Nephron (organoid): ENCODE measurements at regions not wholly inside any gene's neighbourhood (a gene's known extent, or its start where the extent isn't known, plus 50 kb on each side); places are given as distances from the start of the nearest gene placed in this dataset.

ENCODE experiments used
- H3K27ac Mint-ChIP-seq, 3 experiments: 2 replicates each; pipeline ENCODE4 v1.8.0; 2020; ENCODE audit warnings: mixed read lengths in 3 of 3, mild to moderate bottlenecking in 2 of 3, moderate library complexity in 1 of 3
- H3K27me3 Mint-ChIP-seq: 2 replicates; pipeline ENCODE4 v1.8.0; 2021; ENCODE audit warnings: low read depth, mild to moderate bottlenecking, moderate library complexity, mixed read lengths
- H3K36me3 Mint-ChIP-seq: 2 replicates; pipeline ENCODE4 v1.8.0; 2020; ENCODE audit warnings: low read depth, mixed read lengths
- H3K4me1 Mint-ChIP-seq: 2 replicates; pipeline ENCODE4 v1.8.0; 2020; ENCODE audit warnings: mixed read lengths
- H3K4me3 Mint-ChIP-seq, 3 experiments: 2 replicates each; pipeline ENCODE4 v1.8.0; 2020; ENCODE audit warnings: mild to moderate bottlenecking in 3 of 3, mixed read lengths in 3 of 3, moderate library complexity in 2 of 3
- H3K9me3 Mint-ChIP-seq: 2 replicates; pipeline ENCODE4 v1.8.0; 2020; ENCODE audit warnings: mixed read lengths
- TF ChIP-seq, protein P1 (sequence below), 3 experiments: fragments of 200-600 bp; sonication (generic); IDR thresholded peaks; one replicate each; pipeline ENCODE4 v1.5.0; 2021; ENCODE audit warnings: antibody characterized with exemption in 3 of 3; ENCODE audit not compliant: unreplicated experiment in 3 of 3

DNA sequence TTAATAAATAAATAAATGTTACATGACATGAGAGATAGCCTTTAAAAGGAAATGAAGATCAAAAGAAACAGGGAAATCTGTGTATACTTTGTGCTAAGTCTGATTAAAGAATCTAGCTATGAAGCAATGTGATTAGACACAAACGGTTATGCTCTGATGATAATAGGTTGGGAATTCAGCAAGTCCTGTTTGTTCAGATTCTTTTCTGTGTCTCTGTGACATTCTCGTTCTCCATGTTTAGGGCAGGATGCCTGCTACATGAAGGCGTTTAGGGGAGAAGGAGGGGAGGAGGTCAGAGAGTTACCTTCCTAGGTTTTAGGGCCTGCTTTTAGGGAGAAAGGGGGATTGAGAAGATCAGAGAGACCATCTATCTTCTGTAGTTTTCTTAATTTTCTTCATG, 555.3 kb downstream of the DNAJB9 start:
- Mint-ChIP-seq H3K9me3 (no peaks in the 10 kb centered on the region), H3K36me3 (no peaks in the 10 kb centered on the region), H3K27me3 (no peaks in the 10 kb centered on the region), H3K4me3 (no peak overlapping the region), H3K27ac (peak overlapping the region in 1 of 3 experiments; percentile 47), H3K4me1 (peaks cover 5% of the 10 kb centered on the region)
- TF ChIP-seq, protein P1, sequence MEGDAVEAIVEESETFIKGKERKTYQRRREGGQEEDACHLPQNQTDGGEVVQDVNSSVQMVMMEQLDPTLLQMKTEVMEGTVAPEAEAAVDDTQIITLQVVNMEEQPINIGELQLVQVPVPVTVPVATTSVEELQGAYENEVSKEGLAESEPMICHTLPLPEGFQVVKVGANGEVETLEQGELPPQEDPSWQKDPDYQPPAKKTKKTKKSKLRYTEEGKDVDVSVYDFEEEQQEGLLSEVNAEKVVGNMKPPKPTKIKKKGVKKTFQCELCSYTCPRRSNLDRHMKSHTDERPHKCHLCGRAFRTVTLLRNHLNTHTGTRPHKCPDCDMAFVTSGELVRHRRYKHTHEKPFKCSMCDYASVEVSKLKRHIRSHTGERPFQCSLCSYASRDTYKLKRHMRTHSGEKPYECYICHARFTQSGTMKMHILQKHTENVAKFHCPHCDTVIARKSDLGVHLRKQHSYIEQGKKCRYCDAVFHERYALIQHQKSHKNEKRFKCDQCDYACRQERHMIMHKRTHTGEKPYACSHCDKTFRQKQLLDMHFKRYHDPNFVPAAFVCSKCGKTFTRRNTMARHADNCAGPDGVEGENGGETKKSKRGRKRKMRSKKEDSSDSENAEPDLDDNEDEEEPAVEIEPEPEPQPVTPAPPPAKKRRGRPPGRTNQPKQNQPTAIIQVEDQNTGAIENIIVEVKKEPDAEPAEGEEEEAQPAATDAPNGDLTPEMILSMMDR (IDR thresholded peaks at IDR 0.05; ENCODE audit: unreplicated experiment in 3 of 3) = no peak

DNA sequence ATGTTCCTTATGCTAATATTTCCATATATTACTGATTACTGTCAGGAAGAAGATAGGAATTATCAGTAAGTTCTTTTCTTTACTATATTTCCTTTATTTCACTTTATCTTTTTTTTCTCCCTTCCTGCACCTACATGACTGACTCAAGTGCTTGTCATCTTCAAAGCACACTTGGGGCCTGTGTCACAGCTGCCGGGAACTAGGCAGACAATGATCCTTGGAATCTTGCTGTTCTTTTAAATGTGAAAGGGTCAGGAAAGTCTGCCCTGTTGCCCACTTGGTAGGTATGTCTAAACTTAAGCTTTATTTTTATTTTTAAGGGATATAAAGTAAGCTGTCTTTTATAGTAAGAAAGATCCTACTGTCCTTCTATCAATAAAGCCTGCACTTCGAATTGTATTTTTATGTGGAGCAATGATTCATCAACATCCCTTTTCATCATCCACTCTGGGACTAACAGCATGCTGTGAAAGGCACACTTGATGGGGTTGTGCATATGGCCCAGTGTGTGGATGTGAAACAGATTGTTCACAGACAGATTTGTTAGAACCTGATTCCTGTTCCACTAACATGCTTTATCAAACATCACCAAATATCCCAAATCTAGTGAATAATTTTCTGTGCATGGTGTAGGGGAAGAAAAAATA, 556.9 kb downstream of the DNAJB9 start:
- TF ChIP-seq, protein P1 (IDR thresholded peaks at IDR 0.05; ENCODE audit: unreplicated experiment in 3 of 3) = no peak
- H3K4me3 Mint-ChIP-seq = no peak overlapping the region
- H3K27ac Mint-ChIP-seq = no peak overlapping the region
- H3K27me3 Mint-ChIP-seq = no peaks in the 10 kb centered on the region
- H3K9me3 Mint-ChIP-seq = no peaks in the 10 kb centered on the region
- H3K4me1 Mint-ChIP-seq = peaks cover 5% of the 10 kb centered on the region
- H3K36me3 Mint-ChIP-seq = no peaks in the 10 kb centered on the region

DNA sequence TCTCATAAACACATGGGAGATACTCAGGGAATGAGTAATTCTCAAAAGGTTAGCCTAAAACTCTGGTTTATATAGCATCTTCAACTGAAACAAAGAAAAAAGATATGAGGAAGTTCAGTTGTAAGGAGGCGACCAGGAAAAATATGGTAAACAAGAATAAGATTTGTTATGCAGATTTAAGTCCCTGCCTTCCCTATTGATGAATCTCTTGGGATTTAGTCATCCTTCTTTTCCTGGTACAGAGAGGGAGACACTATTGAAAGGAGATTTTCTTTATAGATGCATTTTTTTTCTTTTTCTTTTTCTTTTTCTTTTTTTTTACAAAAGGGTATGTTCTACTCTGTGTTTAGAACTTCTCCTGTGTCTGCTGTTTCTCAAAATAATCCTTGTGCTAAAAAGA, 557.5 kb downstream of the DNAJB9 start:
- H3K27ac Mint-ChIP-seq = no peak overlapping the region
- H3K4me3 Mint-ChIP-seq = no peak overlapping the region

DNA sequence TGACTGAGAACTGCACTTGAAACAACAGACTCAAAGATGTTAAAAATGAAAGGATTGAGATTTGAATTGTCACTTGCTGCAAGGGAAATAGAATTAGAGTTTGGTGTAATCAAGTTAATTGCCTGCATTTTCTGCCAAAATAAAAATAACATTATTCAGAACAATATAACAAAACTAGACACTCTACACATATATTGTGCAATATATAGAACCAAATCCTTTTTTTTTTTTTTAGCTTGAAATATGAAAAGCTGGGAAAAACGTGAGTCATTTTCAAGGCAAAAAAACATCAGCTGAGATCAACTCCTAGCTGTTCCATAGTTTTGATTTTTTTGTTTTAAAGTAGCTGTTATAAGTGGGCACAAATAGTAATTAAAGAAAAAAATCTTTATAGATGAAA, 561.5 kb downstream of the DNAJB9 start:
- no peak overlapping the region for H3K27ac Mint-ChIP-seq
- H3K9me3 Mint-ChIP-seq = no peaks in the 10 kb centered on the region
- no peak overlapping the region for H3K4me3 Mint-ChIP-seq
- H3K4me1 Mint-ChIP-seq = no peaks in the 10 kb centered on the region
- no peaks in the 10 kb centered on the region for H3K27me3 Mint-ChIP-seq
- TF ChIP-seq, protein P1 (IDR thresholded peaks at IDR 0.05; ENCODE audit: unreplicated experiment in 3 of 3) = no peak
- H3K36me3 Mint-ChIP-seq = no peaks in the 10 kb centered on the region

More for the DNA sequence above, 557.5 kb downstream of the DNAJB9 start:
- H3K4me1 Mint-ChIP-seq = peaks cover 5% of the 10 kb centered on the region
- no peaks in the 10 kb centered on the region for H3K9me3 Mint-ChIP-seq
- H3K36me3 Mint-ChIP-seq = no peaks in the 10 kb centered on the region
- no peaks in the 10 kb centered on the region for H3K27me3 Mint-ChIP-seq
- TF ChIP-seq, protein P1 (IDR thresholded peaks at IDR 0.05; ENCODE audit: unreplicated experiment in 3 of 3) = no peak

DNA sequence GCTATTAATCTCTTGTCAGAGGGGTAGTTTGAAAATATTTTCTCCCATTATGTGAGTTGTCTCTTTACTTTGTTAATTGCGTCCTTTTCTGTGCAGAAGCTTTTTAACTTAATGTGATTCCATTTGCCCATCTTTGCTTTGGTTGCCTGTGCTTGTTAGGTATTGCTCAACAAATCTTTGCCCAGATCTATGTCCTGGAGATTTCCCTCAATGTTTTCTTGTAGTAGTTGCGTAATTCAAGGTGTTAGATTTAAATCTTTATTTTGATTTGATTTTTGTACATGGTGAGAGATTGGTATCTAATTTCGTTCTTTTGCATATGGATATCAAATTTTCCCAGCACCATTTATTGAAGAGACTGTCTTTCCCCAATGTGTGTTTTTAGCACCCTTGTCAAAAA, 567.2 kb downstream of the DNAJB9 start:
- Mint-ChIP-seq H3K4me3 (no peak overlapping the region), H3K27ac (no peak overlapping the region), H3K36me3 (no peaks in the 10 kb centered on the region), H3K27me3 (no peaks in the 10 kb centered on the region), H3K9me3 (no peaks in the 10 kb centered on the region), H3K4me1 (no peaks in the 10 kb centered on the region)
- TF ChIP-seq, protein P1 (IDR thresholded peaks at IDR 0.05; ENCODE audit: unreplicated experiment in 3 of 3) = no peak

DNA sequence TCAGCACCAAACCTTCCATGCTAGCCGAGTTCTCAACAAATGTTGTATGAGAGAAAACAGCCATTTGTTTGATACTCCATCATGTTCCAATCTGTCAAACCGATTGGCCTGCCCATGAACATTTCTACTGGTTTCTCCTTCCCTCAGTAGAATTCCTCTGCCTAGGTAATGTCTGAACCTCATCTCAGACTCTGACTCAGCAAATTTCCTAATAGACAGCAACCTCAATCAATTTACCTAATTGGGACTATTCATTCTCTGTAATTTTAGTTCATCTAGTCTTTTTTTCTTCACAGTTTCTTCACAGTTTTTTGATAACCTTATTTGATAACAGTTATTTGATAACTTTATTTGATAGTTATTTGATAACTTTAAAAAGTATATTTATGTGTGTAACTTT, 585.1 kb downstream of the DNAJB9 start:
- Mint-ChIP-seq H3K27me3 (no peaks in the 10 kb centered on the region), H3K4me3 (no peak overlapping the region), H3K9me3 (peaks cover 5% of the 10 kb centered on the region), H3K27ac (no peak overlapping the region), H3K4me1 (no peaks in the 10 kb centered on the region), H3K36me3 (no peaks in the 10 kb centered on the region)
- TF ChIP-seq, protein P1 (IDR thresholded peaks at IDR 0.05; ENCODE audit: unreplicated experiment in 3 of 3) = no peak
